ENCODE measurements at regions not wholly inside any gene's neighbourhood (a gene's known extent, or its start where the extent isn't known, plus 50 kb on each side); places are given as distances from the start of the nearest gene placed in this dataset.

DNA sequence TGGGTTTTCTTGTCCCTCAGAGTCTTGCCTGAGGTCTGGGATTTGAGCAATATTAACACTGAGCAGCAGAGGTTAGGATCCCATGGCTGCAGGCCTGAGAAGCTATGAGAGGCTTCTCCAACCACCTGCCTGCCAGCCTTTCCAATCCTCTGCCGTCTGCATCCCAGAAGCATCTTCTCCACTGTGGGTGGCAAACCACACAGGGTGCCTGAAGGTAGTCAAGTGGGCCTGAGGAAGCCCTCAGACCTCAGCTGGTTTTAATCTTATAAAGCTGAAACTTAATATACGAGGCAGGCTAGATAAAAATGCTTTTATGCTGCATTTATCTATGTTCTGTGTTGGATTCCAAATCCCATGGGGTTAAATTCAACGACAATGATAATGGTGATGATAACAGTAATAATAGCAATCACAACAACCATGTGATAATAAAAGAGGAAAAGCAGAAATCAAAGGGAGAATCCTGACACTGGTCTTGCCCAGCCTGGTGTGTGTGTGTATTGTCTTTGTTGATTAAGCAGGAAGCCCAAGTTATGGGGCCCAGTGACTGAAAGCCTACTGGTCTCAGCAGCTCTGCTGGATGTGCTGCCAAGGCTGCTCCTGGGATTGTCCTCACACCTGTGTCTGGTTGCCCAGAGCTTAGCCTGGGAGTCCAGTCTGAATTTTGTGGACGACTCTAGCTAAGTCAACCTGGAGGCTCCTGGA is 59.7 kb upstream of the LDAH start:
- TF ChIP-seq CTCF (IDR thresholded peaks at IDR 0.05) (no peak), POLR2A (IDR thresholded peaks at IDR 0.05) (no peak)
